Right renal cortex interstitium (tissue), 3 donors: ENCODE measurements at regions not wholly inside any gene's neighbourhood (a gene's known extent, or its start where the extent isn't known, plus 50 kb on each side); places are given as distances from the start of the nearest gene placed in this dataset.
A peak's percentile ranks its signal among the peaks of the same experiment; 100 is the strongest.

Experiments used
- DNase-seq, 3 donors: peaks; one replicate each; pipeline ENCODE4 v3.0.0-alpha.2; 2013; ENCODE audit warnings: low read depth in 3 of 3, low spot score in 2 of 3

GRCh38 chr10:56715262-56715661 is 354.2 kb upstream of the ZWINT start:
- DNase-seq, result no peak

- no peak for DNase-seq
Observed at GRCh38 chr10:56698506-56698905, 337.4 kb upstream of the ZWINT start.

GRCh38 chr10:56679578-56679977 is 318.5 kb upstream of the ZWINT start:
- DNase-seq, result no peak

- no peak for DNase-seq
Observed at GRCh38 chr10:56662765-56663447, 301.8 kb upstream of the ZWINT start.

DNA sequence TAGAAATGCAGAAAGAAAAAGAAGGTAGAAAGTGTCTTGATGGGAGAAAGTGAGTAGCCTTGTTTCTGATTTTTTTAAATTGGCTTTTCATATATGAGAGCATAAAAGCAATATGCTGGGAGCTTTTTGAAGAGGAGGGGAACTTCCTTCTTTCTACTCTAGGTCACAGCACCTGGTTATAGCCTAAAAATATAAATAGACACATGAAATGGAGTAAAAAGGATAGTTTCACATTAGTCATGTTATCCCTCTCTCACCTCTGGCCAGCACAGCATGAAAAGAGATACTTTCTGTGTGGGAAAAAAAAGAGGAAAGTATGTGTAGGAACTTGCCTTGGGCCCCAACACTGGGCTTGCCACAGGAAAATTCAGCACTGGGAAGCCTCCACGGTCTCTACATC is 292.2 kb upstream of the ZWINT start:
- no peak for DNase-seq

DNA sequence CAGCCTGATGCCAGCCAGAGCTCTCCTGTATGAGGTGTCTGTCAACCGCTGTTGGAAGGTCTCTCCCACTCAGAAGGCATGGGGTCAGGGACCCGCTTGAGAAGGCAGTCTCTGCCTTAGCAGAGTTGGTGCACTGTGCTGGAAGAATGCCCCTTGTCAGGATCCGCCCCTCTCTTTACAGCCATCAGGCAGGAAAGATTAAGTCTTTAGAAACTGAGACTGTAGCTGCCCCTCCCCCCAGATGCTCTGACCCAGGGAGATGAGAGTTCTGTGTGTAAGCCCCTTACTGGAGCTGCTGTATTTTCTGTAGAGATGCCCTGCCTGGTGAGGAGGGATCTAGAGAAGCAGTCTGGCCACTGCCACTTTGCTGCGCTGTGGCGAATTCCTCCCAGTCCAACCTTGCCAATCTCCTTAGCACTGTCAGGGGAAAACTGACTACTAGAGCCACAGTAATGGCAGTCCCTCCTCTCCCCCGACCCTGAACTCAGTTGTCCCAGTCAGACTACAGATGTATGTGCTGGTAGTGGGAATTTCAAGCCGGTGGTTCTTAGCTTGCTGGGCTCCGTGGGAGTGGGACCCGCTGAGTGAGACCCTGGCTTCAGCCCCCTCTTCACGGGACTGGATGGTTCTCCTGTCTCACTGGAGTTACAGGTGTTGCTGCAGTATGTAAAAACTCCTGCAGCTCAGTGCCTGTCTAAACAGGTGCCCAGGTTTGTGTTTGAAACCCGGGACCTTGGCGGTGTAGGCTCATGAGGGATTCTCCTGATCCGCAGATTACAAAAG is 285.5 kb upstream of the ZWINT start:
- peak in 1 of 3 donors; percentile 8 for DNase-seq

GRCh38 chr10:56633876-56634452 is 272.9 kb upstream of the ZWINT start:
- DNase-seq, result no peak

DNA sequence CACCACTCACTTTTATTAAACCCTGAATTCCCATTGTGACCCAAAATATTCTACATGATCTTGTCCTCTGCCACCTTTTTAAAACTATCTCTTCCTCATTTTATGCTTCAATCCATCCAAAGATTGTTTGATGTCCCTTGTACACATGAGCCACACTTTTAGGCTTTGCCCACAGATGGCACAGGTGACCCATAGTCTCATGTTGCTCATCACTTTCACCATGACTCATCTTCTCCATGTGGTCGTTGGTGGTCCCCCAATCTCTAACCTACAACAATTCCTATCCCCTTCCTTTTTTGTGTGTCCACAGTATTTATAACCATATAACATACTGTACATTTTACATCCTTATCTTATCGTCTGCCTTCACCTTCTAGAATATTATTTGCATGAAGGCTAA is 271.5 kb upstream of the ZWINT start:
- no peak for DNase-seq

GRCh38 chr10:56624082-56624481 is 263.0 kb upstream of the ZWINT start:
- no peak for DNase-seq

- DNase-seq, result no peak
Observed at GRCh38 chr10:56623064-56623463, 262.0 kb upstream of the ZWINT start.

DNA sequence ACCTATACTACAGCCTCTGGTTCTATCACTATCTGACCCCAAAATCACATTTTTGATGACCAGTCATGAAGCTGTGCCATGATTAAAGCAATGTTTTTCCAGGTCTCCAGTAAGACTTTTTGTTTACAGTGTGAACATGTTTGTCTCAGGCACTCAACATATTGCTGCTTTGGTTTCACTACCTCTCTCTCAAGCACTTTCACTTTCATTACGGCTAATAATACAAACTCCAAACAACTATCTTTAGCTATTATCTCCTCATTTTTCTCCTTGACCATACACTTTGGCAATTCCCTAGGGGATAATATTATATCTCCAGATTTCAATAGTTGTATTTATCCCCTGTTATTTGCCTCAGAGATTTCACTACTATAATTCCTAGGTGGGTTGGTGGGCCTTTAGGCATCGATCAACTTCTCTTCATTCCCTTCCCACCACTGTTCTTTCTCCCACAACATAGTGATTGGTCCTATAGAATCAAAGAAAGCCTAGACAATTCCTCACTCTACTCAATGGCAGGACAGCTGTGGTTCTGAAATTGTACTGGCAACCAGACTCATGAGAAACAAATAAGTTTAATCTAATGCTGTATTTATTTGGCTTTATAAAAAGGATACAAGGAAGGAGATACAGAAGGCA is 261.4 kb upstream of the ZWINT start:
- no peak for DNase-seq

DNA sequence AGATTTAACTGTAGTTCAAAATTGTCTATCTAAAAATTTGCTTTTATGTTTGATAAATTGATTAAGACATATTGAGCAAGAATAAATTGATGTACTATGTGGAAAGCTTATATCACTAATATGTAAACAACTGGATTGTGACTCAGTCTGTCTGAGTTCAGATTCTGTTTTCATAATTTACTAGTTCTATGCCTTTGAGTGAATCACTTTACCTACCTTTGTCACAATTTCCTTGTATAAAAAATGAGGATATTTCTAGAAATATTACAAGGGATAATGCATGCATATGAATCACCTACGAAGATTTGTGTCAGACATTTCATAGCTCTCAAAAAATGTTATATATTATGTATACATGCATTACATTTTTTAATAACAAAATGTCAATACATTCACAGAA is 245.1 kb upstream of the ZWINT start:
- DNase-seq, result no peak

DNA sequence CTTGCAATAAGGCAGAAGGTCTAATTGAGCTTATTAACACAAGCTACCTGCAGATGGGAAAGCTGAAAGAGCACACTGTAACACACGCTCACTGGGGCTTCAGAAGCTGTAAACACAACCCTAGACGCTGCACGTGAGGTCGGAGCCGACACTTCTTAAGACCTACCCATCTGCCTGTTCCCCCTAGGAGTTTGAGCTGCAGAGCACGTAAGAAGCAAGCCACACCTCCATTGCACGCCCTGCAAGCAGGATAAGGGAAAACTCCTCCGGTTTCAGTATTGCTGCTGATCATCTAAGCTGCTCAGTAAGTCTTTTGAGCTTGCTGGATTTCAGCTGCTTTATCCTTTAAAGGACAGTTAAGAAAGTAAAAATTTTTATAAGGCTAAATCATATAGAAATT is 244.0 kb upstream of the ZWINT start:
- DNase-seq, result no peak

- no peak for DNase-seq
Observed at GRCh38 chr10:56604624-56605023, 243.6 kb upstream of the ZWINT start.

DNA sequence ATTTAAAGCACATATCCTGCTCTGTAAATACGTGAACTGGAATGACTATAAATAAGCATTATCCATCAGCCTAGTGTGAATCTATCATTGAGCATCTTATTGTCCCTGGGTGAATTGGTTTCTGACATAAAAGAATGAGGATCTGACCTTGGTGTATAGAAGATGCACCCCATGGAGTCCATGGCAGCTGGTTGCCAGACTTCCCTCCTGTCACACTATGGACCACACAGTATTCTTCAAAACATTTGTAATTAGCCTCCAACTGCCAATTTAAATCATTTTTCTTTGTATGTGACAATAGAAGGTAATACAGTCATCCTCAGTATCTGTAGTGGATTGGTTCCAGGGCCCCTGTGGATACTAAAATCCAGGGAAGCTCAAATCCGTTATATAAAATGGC is 238.1 kb upstream of the ZWINT start:
- no peak for DNase-seq

- DNase-seq, result no peak
Observed at GRCh38 chr10:56596257-56596656, 235.2 kb upstream of the ZWINT start.

DNA sequence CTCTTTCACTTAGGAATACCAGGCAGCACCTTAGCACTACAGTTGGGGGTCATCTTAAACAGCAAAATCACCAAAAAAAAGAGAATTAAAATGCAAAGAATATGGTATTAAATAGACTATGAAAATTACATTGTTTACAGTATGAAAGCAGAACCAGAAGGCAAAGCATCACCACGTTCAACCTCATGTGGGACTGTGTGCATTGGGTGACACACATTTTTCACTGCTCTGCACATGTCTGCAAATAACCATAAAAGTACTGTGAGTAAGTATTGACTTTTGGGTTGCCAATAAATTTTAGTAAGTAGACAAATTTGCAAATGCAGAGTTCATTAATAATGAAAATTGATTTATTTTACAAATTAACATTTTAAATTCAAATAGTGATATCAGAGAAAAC is 232.1 kb upstream of the ZWINT start:
- no peak for DNase-seq

DNA sequence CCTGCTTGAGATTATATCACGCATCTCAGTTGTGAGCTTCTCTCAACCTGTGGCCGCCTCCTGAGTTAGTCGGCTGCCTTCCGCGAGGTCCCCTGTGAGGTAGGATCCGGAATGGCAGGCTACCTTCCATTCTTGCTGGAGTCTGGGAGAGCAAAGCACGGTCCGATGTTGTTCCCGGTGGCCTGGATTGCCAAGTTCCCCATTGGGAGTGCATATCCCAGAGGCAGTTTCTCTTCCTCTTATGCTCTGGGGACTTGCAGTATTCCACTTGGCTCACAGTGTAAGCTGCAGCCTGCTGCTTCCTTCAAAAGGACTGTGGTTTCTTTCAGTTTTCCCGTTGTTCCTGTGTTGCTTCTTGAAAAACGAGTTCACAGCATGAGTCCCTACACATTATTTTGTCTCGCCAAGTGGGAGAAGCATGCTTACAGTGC is 225.4 kb upstream of the ZWINT start:
- no peak for DNase-seq

DNA sequence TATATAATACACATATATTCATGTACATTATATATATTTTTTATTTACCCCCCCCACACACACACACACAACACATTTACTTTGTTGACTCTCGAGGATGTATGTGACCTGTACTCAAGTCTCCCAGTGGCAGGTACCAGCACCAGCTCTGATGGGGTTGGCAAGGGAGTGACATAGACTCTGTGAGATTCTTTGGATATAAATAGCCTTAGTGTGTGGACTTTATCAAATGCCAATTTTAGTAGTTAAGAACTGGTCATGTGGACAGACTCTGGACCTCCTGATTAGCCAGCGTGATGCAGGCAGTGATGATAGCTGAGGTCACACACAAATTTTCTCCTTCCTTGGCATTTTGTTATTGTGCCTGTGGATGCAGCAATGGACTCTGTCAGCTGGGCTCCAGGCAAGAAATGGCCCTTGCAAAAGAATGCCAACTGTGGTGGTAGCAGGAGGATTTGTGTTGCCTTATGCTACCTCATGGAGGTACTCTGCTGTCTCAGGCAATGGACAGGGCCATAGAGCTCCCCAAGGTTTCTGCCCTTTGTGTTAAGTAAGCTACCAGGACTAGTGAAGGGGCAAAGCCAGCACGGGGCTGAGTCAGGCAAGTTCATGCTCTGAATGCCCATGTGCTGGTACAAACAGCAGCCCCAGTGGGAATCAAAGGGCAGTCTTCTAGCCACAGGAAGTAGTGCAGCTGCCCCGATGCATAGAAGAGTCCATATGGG is 224.6 kb upstream of the ZWINT start:
- no peak for DNase-seq

DNA sequence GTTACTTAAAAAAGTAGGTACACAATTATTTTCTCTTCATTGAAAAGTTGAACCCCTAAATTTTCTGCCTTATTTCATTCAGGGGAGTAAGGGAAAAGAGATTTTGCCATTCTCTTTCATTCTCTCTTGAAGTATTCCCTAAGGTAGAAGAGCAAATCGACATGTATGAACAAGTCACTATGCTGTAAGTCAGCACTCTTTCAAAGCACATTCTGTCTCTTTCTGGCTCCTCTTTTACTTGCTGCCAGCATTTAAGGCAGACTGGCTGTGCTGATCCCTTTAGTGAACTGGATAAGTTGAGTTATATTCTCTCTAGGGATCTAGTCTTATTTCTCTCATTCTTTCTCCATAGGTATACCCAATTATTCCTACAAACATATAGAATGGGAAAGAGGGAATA is 222.3 kb upstream of the ZWINT start:
- no peak for DNase-seq

DNA sequence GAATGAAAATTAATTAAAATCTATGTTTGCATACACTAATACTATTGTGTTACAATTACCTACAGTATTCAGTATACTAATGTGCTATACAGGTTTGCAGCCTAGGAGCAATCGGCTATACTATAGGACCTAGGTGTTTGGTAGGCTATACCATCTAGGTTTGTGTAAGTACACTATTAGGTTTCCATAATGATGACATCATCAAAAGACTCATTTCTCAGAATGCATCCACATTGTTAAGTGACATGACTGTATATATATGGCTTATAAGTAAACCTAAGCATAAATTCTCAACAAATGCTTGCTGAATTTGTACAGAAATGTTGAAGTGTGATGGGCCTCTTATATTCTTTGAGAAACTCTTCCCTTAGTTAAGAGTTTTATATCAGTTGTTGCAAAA is 206.5 kb upstream of the ZWINT start:
- DNase-seq, result no peak
